SK-N-MC (cell line): ENCODE measurements at regions not wholly inside any gene's neighbourhood (a gene's known extent, or its start where the extent isn't known, plus 50 kb on each side); places are given as distances from the start of the nearest gene placed in this dataset.

Experiments
- EZH2 ChIP-seq: fragments of 200-600 bp; sonication (generic); IDR thresholded peaks from one replicate; pipeline ENCODE4 v1.6.1; 2017; ENCODE audit warnings: antibody characterized with exemption
- FOXP2 ChIP-seq: optimal IDR thresholded peaks from 2 replicates; pipeline ENCODE3; 2011; ENCODE audit warnings: mild to moderate bottlenecking, moderate library complexity; ENCODE audit not compliant: insufficient read depth; ENCODE audit errors: extremely low read length, control extremely low read depth
- POLR2AphosphoS5 ChIP-seq: IDR thresholded peaks from 2 replicates; pipeline ENCODE4 v1.6.1; 2012; ENCODE audit warnings: mild to moderate bottlenecking, low read depth, low read length, borderline replicate concordance

GRCh38 chrX:6460893-6461490 lies 73.9 kb downstream of the VCX3A start:
- no peak for TF ChIP-seq EZH2
- TF ChIP-seq FOXP2, result no peak
- TF ChIP-seq POLR2AphosphoS5, result no peak
